ENCODE measurements at regions not wholly inside any gene's neighbourhood (a gene's known extent, or its start where the extent isn't known, plus 50 kb on each side); places are given as distances from the start of the nearest gene placed in this dataset.

DNA sequence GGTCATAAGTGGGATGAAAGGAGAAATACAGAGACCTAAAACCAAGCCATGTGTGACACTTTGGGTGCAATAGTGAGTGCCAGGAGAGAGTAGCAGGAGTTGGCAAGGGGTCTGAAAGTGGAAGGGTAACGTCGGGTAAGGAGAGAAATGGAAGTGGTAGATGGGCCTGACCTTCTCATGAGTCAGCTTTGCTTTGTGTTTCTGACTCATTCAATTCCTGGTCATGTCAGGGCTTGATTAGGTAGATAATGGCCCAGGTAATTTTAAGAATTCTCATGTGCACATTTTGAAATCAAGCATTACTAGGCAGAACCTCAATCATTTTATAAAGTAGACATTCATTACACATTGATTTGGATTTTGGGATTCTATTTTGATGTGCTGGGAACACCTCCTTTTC is 262.5 kb downstream of the SOX2 start:
- Histone ChIP-seq H3K4me3 (no peak overlapping the region), H3K9me3 (ENCODE audit: low read depth, low read length) (no peaks in the 10 kb centered on the region), H3K36me3 (ENCODE audit: insufficient read depth, low read length) (no peaks in the 10 kb centered on the region), H3K27ac (no peak overlapping the region), H3K9ac (ENCODE audit: insufficient read length) (no peak overlapping the region)
- no peak for DNase-seq (ENCODE audit: low read depth, low spot score)
- TF ChIP-seq FOXP2 (optimal IDR thresholded peaks at IDR 0.05; ENCODE audit: control extremely low read depth, extremely low read length, insufficient read depth) (no peak), EZH2 (IDR thresholded peaks at IDR 0.05) (no peak), POLR2AphosphoS5 (IDR thresholded peaks at IDR 0.05; ENCODE audit: borderline replicate concordance, low read depth, low read length) (no peak)

DNA sequence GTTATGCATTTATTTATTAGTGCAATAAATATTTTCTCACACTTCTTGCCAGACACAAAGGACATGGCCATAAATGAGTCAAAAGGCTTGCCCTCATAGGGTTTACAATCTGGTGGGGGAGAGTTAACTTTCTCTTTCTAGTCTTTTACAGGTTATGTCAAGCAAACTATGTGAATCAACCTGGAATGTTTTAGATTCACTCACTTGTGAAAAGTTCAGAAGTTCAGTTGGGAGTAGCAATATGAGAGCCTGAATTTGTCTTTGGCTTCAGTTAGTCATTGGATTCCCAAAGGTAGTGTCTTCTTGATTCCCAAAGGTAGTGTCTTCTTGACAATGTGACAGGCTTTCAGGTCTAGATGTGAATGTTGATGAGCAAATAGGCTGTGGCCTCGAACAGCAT is 264.8 kb downstream of the SOX2 start:
- DNase-seq (ENCODE audit: low read depth, low spot score): no peak
- no peaks in the 10 kb centered on the region for H3K9me3 ChIP-seq (ENCODE audit: low read depth, low read length)
- no peak overlapping the region for H3K9ac ChIP-seq (ENCODE audit: insufficient read length)
- no peak overlapping the region for H3K4me3 ChIP-seq
- H3K27ac ChIP-seq: no peak overlapping the region
- TF ChIP-seq FOXP2 (optimal IDR thresholded peaks at IDR 0.05; ENCODE audit: control extremely low read depth, extremely low read length, insufficient read depth): no peak
- no peak for TF ChIP-seq EZH2 (IDR thresholded peaks at IDR 0.05)
- no peak for TF ChIP-seq POLR2AphosphoS5 (IDR thresholded peaks at IDR 0.05; ENCODE audit: borderline replicate concordance, low read depth, low read length)
- H3K36me3 ChIP-seq (ENCODE audit: insufficient read depth, low read length): no peaks in the 10 kb centered on the region

- no peak for DNase-seq (ENCODE audit: low read depth, low spot score)
- TF ChIP-seq EZH2 (IDR thresholded peaks at IDR 0.05): no peak
- TF ChIP-seq FOXP2 (optimal IDR thresholded peaks at IDR 0.05; ENCODE audit: control extremely low read depth, extremely low read length, insufficient read depth): no peak
- TF ChIP-seq POLR2AphosphoS5 (IDR thresholded peaks at IDR 0.05; ENCODE audit: borderline replicate concordance, low read depth, low read length): no peak
- H3K9me3 ChIP-seq (ENCODE audit: low read depth, low read length): no peaks in the 10 kb centered on the region
Measured at GRCh38 chr3:181985386-181985785, 273.7 kb downstream of the SOX2 start.

GRCh38 chr3:181987736-181988135 is 276.0 kb downstream of the SOX2 start:
- DNase-seq (ENCODE audit: low read depth, low spot score): no peak
- Histone ChIP-seq H3K4me3 (no peak overlapping the region), H3K9ac (ENCODE audit: insufficient read length) (no peak overlapping the region), H3K9me3 (ENCODE audit: low read depth, low read length) (no peaks in the 10 kb centered on the region), H3K36me3 (ENCODE audit: insufficient read depth, low read length) (no peaks in the 10 kb centered on the region), H3K27ac (no peak overlapping the region)
- TF ChIP-seq EZH2 (IDR thresholded peaks at IDR 0.05) (no peak), FOXP2 (optimal IDR thresholded peaks at IDR 0.05; ENCODE audit: control extremely low read depth, extremely low read length, insufficient read depth) (no peak), POLR2AphosphoS5 (IDR thresholded peaks at IDR 0.05; ENCODE audit: borderline replicate concordance, low read depth, low read length) (no peak)

More at GRCh38 chr3:181985386-181985785, 273.7 kb downstream of the SOX2 start:
- Histone ChIP-seq H3K27ac (no peak overlapping the region), H3K9ac (ENCODE audit: insufficient read length) (no peak overlapping the region), H3K4me3 (no peak overlapping the region), H3K36me3 (ENCODE audit: insufficient read depth, low read length) (no peaks in the 10 kb centered on the region)

DNA sequence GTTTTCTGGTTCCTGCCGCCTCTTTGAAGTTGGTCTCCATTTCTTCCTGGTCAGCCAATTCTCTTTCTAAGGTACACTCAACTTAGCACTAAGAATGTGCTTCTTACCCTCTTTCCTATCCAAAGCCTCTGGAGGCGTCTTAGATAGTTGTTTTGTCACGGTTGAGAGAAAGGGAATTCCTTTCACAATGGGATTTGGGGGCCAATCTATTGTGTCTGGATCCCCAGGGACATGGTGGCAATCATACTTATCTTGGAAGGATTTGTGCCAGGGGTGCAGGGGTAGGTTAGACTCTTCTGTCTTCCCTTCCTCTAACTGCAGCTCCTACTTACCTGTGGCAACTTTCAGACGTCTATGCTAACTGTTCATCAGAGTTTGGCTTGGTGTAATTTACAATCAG is 287.1 kb downstream of the SOX2 start:
- H3K9ac ChIP-seq (ENCODE audit: insufficient read length): no peak overlapping the region
- no peak overlapping the region for H3K27ac ChIP-seq
- H3K9me3 ChIP-seq (ENCODE audit: low read depth, low read length): no peaks in the 10 kb centered on the region
- no peaks in the 10 kb centered on the region for H3K36me3 ChIP-seq (ENCODE audit: insufficient read depth, low read length)
- TF ChIP-seq POLR2AphosphoS5 (IDR thresholded peaks at IDR 0.05; ENCODE audit: borderline replicate concordance, low read depth, low read length) (no peak), FOXP2 (optimal IDR thresholded peaks at IDR 0.05; ENCODE audit: control extremely low read depth, extremely low read length, insufficient read depth) (no peak)
- DNase-seq (ENCODE audit: low read depth, low spot score): no peak
- no peak overlapping the region for H3K4me3 ChIP-seq

GRCh38 chr3:181999314-181999713 is 287.6 kb downstream of the SOX2 start:
- no peak overlapping the region for H3K4me3 ChIP-seq
- H3K9ac ChIP-seq (ENCODE audit: insufficient read length): no peak overlapping the region
- H3K27ac ChIP-seq: no peak overlapping the region
- no peak for TF ChIP-seq FOXP2 (optimal IDR thresholded peaks at IDR 0.05; ENCODE audit: control extremely low read depth, extremely low read length, insufficient read depth)
- no peak for TF ChIP-seq POLR2AphosphoS5 (IDR thresholded peaks at IDR 0.05; ENCODE audit: borderline replicate concordance, low read depth, low read length)
- no peak for TF ChIP-seq EZH2 (IDR thresholded peaks at IDR 0.05)
- H3K36me3 ChIP-seq (ENCODE audit: insufficient read depth, low read length): no peaks in the 10 kb centered on the region
- H3K9me3 ChIP-seq (ENCODE audit: low read depth, low read length): no peaks in the 10 kb centered on the region
- DNase-seq (ENCODE audit: low read depth, low spot score): no peak

GRCh38 chr3:182000447-182000846 is 288.7 kb downstream of the SOX2 start:
- no peaks in the 10 kb centered on the region for H3K36me3 ChIP-seq (ENCODE audit: insufficient read depth, low read length)
- TF ChIP-seq POLR2AphosphoS5 (IDR thresholded peaks at IDR 0.05; ENCODE audit: borderline replicate concordance, low read depth, low read length): no peak
- no peak for TF ChIP-seq EZH2 (IDR thresholded peaks at IDR 0.05)
- TF ChIP-seq FOXP2 (optimal IDR thresholded peaks at IDR 0.05; ENCODE audit: control extremely low read depth, extremely low read length, insufficient read depth): no peak
- H3K9ac ChIP-seq (ENCODE audit: insufficient read length): no peak overlapping the region
- DNase-seq (ENCODE audit: low read depth, low spot score): no peak
- no peak overlapping the region for H3K4me3 ChIP-seq
- H3K27ac ChIP-seq: no peak overlapping the region
- H3K9me3 ChIP-seq (ENCODE audit: low read depth, low read length): no peaks in the 10 kb centered on the region

GRCh38 chr3:182005219-182005618 is 293.5 kb downstream of the SOX2 start:
- no peaks in the 10 kb centered on the region for H3K9me3 ChIP-seq (ENCODE audit: low read depth, low read length)
- no peak overlapping the region for H3K4me3 ChIP-seq
- no peak for DNase-seq (ENCODE audit: low read depth, low spot score)
- H3K27ac ChIP-seq: no peak overlapping the region
- no peaks in the 10 kb centered on the region for H3K36me3 ChIP-seq (ENCODE audit: insufficient read depth, low read length)
- H3K9ac ChIP-seq (ENCODE audit: insufficient read length): no peak overlapping the region
- no peak for TF ChIP-seq FOXP2 (optimal IDR thresholded peaks at IDR 0.05; ENCODE audit: control extremely low read depth, extremely low read length, insufficient read depth)
- TF ChIP-seq EZH2 (IDR thresholded peaks at IDR 0.05): no peak
- no peak for TF ChIP-seq POLR2AphosphoS5 (IDR thresholded peaks at IDR 0.05; ENCODE audit: borderline replicate concordance, low read depth, low read length)

GRCh38 chr3:182005701-182006100 is 294.0 kb downstream of the SOX2 start:
- Histone ChIP-seq H3K4me3 (no peak overlapping the region), H3K9ac (ENCODE audit: insufficient read length) (no peak overlapping the region), H3K9me3 (ENCODE audit: low read depth, low read length) (no peaks in the 10 kb centered on the region), H3K36me3 (ENCODE audit: insufficient read depth, low read length) (no peaks in the 10 kb centered on the region), H3K27ac (no peak overlapping the region)
- TF ChIP-seq EZH2 (IDR thresholded peaks at IDR 0.05) (no peak), POLR2AphosphoS5 (IDR thresholded peaks at IDR 0.05; ENCODE audit: borderline replicate concordance, low read depth, low read length) (no peak)
- DNase-seq (ENCODE audit: low read depth, low spot score): no peak
